KMS-11 (cell line): ENCODE measurements at regions not wholly inside any gene's neighbourhood (a gene's known extent, or its start where the extent isn't known, plus 50 kb on each side); places are given as distances from the start of the nearest gene placed in this dataset.

Experiments
- H2AFZ ChIP-seq: fragments of 200-600 bp; sonication (generic); 2 replicates; pipeline ENCODE4 v1.6.1; 2016; ENCODE audit warnings: antibody characterized with exemption, mixed run types, low read depth
- H3K27ac ChIP-seq: fragments of 200-600 bp; sonication (generic); 2 replicates; pipeline ENCODE4 v1.6.1; 2016; ENCODE audit warnings: mild to moderate bottlenecking, mixed run types
- H3K27me3 ChIP-seq: fragments of 200-600 bp; sonication (generic); 2 replicates; pipeline ENCODE4 v1.6.1; 2017; ENCODE audit warnings: mild to moderate bottlenecking, low read depth, mixed run types, moderate library complexity; ENCODE audit not compliant: insufficient read depth
- H3K36me3 ChIP-seq: fragments of 200-600 bp; sonication (generic); 2 replicates; pipeline ENCODE4 v1.6.1; 2017; ENCODE audit warnings: mild to moderate bottlenecking, mixed run types; ENCODE audit not compliant: insufficient read depth
- H3K4me1 ChIP-seq: fragments of 200-600 bp; sonication (generic); 2 replicates; pipeline ENCODE4 v1.6.1; 2016; ENCODE audit warnings: mild to moderate bottlenecking, low read depth, mixed run types; ENCODE audit not compliant: poor library complexity, severe bottlenecking
- H3K4me2 ChIP-seq: fragments of 200-600 bp; sonication (generic); 2 replicates; pipeline ENCODE4 v1.7.0; 2016; ENCODE audit warnings: mild to moderate bottlenecking, mixed run types
- H3K4me3 ChIP-seq: fragments of 200-600 bp; sonication (generic); IDR thresholded peaks from 2 replicates; pipeline ENCODE4 v1.6.1; 2017; ENCODE audit warnings: low read depth, low read length, mixed read lengths; ENCODE audit not compliant: insufficient read depth
- H3K79me2 ChIP-seq: fragments of 200-600 bp; sonication (generic); 2 replicates; pipeline ENCODE4 v1.6.1; 2016; ENCODE audit warnings: low read depth, mixed run types; ENCODE audit not compliant: insufficient read depth
- H3K9ac ChIP-seq: fragments of 200-600 bp; sonication (generic); 2 replicates; pipeline ENCODE4 v1.6.1; 2016; ENCODE audit warnings: mild to moderate bottlenecking, mixed run types
- H4K20me1 ChIP-seq: fragments of 200-600 bp; sonication (generic); 2 replicates; pipeline ENCODE4 v1.6.1; 2016; ENCODE audit warnings: mild to moderate bottlenecking, mixed run types; ENCODE audit not compliant: insufficient read depth
- TF ChIP-seq, protein P1 (sequence below): fragments of 200-600 bp; sonication (generic); conservative IDR thresholded peaks from 2 replicates; pipeline ENCODE4 v1.6.1; 2017; ENCODE audit warnings: low read depth, mild to moderate bottlenecking, antibody characterized with exemption, low read length, moderate library complexity, mixed read lengths

DNA sequence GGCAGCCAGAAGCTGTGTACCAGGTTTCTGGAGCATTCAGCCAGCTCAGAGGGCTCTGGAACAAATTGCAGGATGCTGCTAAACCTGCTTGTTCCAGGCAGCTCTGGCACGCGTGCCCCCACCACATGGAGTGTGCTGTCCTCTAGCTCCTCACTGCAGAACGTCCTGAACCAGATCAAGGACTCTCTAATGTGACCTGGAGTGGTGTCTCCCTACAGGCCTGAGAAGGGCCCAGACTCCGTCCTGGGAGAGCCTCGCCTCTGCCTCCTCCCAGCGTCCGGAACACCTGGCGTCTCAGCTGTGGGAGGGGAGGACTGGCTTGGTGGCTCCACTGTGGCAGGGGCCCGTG is 115.6 kb upstream of the GPC1 start:
- no peaks in the 10 kb centered on the region for H3K36me3 ChIP-seq
- H3K27ac ChIP-seq = no peak overlapping the region
- H3K4me2 ChIP-seq = no peak overlapping the region
- no peak overlapping the region for H2AFZ ChIP-seq
- TF ChIP-seq, protein P1, sequence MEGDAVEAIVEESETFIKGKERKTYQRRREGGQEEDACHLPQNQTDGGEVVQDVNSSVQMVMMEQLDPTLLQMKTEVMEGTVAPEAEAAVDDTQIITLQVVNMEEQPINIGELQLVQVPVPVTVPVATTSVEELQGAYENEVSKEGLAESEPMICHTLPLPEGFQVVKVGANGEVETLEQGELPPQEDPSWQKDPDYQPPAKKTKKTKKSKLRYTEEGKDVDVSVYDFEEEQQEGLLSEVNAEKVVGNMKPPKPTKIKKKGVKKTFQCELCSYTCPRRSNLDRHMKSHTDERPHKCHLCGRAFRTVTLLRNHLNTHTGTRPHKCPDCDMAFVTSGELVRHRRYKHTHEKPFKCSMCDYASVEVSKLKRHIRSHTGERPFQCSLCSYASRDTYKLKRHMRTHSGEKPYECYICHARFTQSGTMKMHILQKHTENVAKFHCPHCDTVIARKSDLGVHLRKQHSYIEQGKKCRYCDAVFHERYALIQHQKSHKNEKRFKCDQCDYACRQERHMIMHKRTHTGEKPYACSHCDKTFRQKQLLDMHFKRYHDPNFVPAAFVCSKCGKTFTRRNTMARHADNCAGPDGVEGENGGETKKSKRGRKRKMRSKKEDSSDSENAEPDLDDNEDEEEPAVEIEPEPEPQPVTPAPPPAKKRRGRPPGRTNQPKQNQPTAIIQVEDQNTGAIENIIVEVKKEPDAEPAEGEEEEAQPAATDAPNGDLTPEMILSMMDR = no peak
- H3K9ac ChIP-seq = no peak overlapping the region
- no peaks in the 10 kb centered on the region for H3K4me1 ChIP-seq
- no peaks in the 10 kb centered on the region for H3K79me2 ChIP-seq
- H4K20me1 ChIP-seq = no peaks in the 10 kb centered on the region
- H3K4me3 ChIP-seq = no peak overlapping the region
- peaks cover 24% of the 10 kb centered on the region; the same call in 1 of the 2 replicates for H3K27me3 ChIP-seq

DNA sequence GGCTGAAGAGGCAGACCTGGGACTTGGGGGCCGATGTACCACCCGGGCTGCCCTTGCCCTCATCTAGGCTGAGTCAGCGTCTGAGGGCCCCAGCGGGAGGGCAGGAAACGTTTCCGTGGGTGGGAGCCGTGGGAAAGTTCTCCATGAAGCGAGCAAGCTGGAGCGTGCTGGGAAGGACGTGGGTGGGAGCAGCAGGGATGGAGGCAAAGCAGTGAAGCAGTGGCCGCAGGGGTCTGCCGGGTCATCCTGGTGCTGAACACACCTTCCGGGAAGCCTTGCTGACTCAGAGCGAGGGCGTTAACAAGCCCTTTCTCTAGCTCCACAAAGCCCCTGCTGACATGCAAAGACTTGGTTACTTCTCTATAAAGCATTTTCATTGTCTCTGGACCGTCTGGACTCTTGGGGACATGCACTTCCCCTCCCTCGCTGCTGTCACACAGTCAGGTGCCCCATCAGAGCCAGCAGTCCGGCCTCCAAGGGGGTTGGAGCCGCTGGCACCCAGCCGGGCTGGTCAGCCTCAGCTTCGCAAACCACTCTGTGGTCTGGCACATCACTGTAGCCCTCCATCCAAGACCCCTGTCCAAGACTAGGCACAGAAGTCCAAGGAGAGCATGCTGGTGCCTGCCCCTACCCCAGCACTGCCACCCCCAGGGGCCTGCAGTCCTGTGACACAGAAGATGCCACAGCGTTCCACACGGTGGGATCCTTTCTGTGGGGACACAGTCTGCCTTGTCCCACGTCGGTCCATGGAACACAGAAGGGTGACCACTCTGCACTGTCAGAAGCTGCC is 115.1 kb upstream of the GPC1 start:
- H3K79me2 ChIP-seq = no peaks in the 10 kb centered on the region
- H3K4me3 ChIP-seq = no peak overlapping the region
- H3K27ac ChIP-seq = no peak overlapping the region
- H3K27me3 ChIP-seq = peaks cover 24% of the 10 kb centered on the region; the same call in 1 of the 2 replicates
- H3K36me3 ChIP-seq = no peaks in the 10 kb centered on the region
- H3K9ac ChIP-seq = no peak overlapping the region
- H3K4me1 ChIP-seq = no peaks in the 10 kb centered on the region
- TF ChIP-seq, protein P1 = no peak
- H4K20me1 ChIP-seq = no peaks in the 10 kb centered on the region
- H3K4me2 ChIP-seq = no peak overlapping the region
- no peak overlapping the region for H2AFZ ChIP-seq

- Histone ChIP-seq H3K4me2 (no peak overlapping the region), H3K9ac (no peak overlapping the region), H3K4me1 (no peaks in the 10 kb centered on the region), H3K27me3 (peaks cover 24% of the 10 kb centered on the region; the same call in 1 of the 2 replicates), H2AFZ (no peak overlapping the region), H4K20me1 (no peaks in the 10 kb centered on the region), H3K27ac (no peak overlapping the region), H3K4me3 (no peak overlapping the region), H3K36me3 (no peaks in the 10 kb centered on the region), H3K79me2 (no peaks in the 10 kb centered on the region)
- TF ChIP-seq, protein P1 = no peak
Observed at GRCh38 chr2:240322231-240322955, 113.1 kb upstream of the GPC1 start.

GRCh38 chr2:240322991-240323390 is 112.5 kb upstream of the GPC1 start:
- H3K27me3 ChIP-seq = peaks cover 24% of the 10 kb centered on the region; the same call in 1 of the 2 replicates
- no peak overlapping the region for H3K9ac ChIP-seq
- H3K4me2 ChIP-seq = no peak overlapping the region
- H3K36me3 ChIP-seq = no peaks in the 10 kb centered on the region
- H3K4me1 ChIP-seq = no peaks in the 10 kb centered on the region
- no peak overlapping the region for H3K4me3 ChIP-seq
- H4K20me1 ChIP-seq = no peaks in the 10 kb centered on the region
- H2AFZ ChIP-seq = no peak overlapping the region
- no peak overlapping the region for H3K27ac ChIP-seq
- TF ChIP-seq, protein P1 = no peak
- no peaks in the 10 kb centered on the region for H3K79me2 ChIP-seq
